ENCODE measurements at regions not wholly inside any gene's neighbourhood (a gene's known extent, or its start where the extent isn't known, plus 50 kb on each side); places are given as distances from the start of the nearest gene placed in this dataset.

GRCh38 chr2:120679526-120679925, 56.1 kb upstream of the GLI2 start:
- TF ChIP-seq, protein P1, sequence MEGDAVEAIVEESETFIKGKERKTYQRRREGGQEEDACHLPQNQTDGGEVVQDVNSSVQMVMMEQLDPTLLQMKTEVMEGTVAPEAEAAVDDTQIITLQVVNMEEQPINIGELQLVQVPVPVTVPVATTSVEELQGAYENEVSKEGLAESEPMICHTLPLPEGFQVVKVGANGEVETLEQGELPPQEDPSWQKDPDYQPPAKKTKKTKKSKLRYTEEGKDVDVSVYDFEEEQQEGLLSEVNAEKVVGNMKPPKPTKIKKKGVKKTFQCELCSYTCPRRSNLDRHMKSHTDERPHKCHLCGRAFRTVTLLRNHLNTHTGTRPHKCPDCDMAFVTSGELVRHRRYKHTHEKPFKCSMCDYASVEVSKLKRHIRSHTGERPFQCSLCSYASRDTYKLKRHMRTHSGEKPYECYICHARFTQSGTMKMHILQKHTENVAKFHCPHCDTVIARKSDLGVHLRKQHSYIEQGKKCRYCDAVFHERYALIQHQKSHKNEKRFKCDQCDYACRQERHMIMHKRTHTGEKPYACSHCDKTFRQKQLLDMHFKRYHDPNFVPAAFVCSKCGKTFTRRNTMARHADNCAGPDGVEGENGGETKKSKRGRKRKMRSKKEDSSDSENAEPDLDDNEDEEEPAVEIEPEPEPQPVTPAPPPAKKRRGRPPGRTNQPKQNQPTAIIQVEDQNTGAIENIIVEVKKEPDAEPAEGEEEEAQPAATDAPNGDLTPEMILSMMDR (IDR thresholded peaks at IDR 0.05; ENCODE audit: poor library complexity), result no peak
- TF ChIP-seq EZH2phosphoT487 (IDR thresholded peaks at IDR 0.05; ENCODE audit: low read depth, severe bottlenecking, unreplicated experiment) (no peak), EZH2 (IDR thresholded peaks at IDR 0.05; ENCODE audit: borderline replicate concordance) (no peak)

Measured in hepatocyte (in vitro differentiated cells).